ENCODE measurements at regions not wholly inside any gene's neighbourhood (a gene's known extent, or its start where the extent isn't known, plus 50 kb on each side); places are given as distances from the start of the nearest gene placed in this dataset.
A peak's percentile ranks its signal among the peaks of the same experiment; 100 is the strongest.

DNA sequence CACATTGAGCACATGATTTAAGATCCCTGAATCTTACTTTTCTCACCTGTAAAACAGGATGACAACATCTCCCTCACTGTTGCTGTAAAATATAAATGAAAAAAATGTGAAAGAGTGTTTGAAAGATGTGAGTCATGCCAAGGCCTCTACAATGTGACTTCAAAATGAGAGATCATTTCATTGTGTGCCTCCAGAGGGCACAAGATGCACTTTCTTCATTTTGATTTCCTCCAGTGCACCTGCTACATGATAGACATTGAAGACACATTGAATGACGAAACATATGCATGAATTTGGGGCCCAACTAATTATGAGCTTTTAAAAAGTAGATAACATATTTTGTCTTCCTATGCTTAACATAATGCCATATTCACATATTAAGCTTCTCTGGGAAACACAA, 170.3 kb downstream of the MOBP start:
- Histone ChIP-seq H3K9me2 (ENCODE audit: insufficient read depth) (no peaks in the 10 kb centered on the region), H3K9ac (no peak overlapping the region), H3K4me2 (ENCODE audit: unreplicated experiment) (no peak overlapping the region), H3K79me2 (ENCODE audit: insufficient read depth) (no peaks in the 10 kb centered on the region), H3K9me3 (ENCODE audit: low read depth) (no peaks in the 10 kb centered on the region), H3K27ac (no peak overlapping the region), H3F3A (ENCODE audit: insufficient read depth) (peaks cover 12% of the 10 kb centered on the region), H2AFZ (no peak overlapping the region), H3K4me1 (ENCODE audit: insufficient read depth) (peaks cover 28% of the 10 kb centered on the region), H3K36me3 (ENCODE audit: low read depth) (no peaks in the 10 kb centered on the region), H3K27me3 (replicated peaks; ENCODE audit: insufficient read depth) (no peaks in the 10 kb centered on the region), H4K20me1 (ENCODE audit: insufficient read depth) (no peaks in the 10 kb centered on the region), H3K4me3 (no peak overlapping the region)
- in situ Hi-C loops (cut with MboI): no loop called here
- DNase-seq: peak; percentile 77
- TF ChIP-seq EZH2phosphoT487 (IDR thresholded peaks at IDR 0.05; ENCODE audit: insufficient read depth, low read depth) (no peak), EZH2 (IDR thresholded peaks at IDR 0.05; ENCODE audit: insufficient read depth, poor library complexity, severe bottlenecking) (no peak)
- 77 to 91% methylated on average over 1 of the region's 1 CpG for WGBS, 2 experiments (ENCODE audit: low coverage in 1 of 2, low lambda C conversion rate in 2 of 2, missing lambda C conversion rate in 2 of 2)

DNA sequence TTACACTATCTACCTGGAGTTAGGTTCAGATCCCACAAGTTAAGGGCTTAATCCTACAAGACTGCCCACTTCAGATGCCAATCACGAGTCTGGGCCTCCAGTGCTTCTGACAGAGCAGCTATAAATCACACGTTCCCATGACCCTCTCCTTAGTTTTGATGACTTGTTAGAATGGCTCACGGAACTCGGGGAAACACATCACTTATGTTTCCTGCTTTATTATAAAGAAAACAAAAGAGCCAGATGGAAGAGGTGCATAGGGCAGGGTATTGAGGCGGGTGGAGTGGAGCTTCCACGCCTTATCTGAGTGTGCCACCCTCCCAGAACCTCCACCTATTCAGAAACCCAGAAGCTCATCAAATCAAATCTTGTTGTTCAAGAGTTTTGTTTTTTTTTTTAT, 170.8 kb downstream of the MOBP start:
- Histone ChIP-seq H3K9ac (no peak overlapping the region), H3K4me3 (no peak overlapping the region), H3F3A (ENCODE audit: insufficient read depth) (peaks cover 15% of the 10 kb centered on the region), H3K27ac (no peak overlapping the region), H3K4me2 (ENCODE audit: unreplicated experiment) (no peak overlapping the region), H3K79me2 (ENCODE audit: insufficient read depth) (no peaks in the 10 kb centered on the region), H3K27me3 (replicated peaks; ENCODE audit: insufficient read depth) (no peaks in the 10 kb centered on the region), H2AFZ (no peak overlapping the region), H3K9me2 (ENCODE audit: insufficient read depth) (no peaks in the 10 kb centered on the region), H3K4me1 (ENCODE audit: insufficient read depth) (peaks cover 32% of the 10 kb centered on the region), H3K9me3 (ENCODE audit: low read depth) (no peaks in the 10 kb centered on the region), H3K36me3 (ENCODE audit: low read depth) (no peaks in the 10 kb centered on the region), H4K20me1 (ENCODE audit: insufficient read depth) (no peaks in the 10 kb centered on the region)
- DNase-seq: no peak
- in situ Hi-C loops (cut with MboI): no loop called here
- no peak for TF ChIP-seq EZH2phosphoT487 (IDR thresholded peaks at IDR 0.05; ENCODE audit: insufficient read depth, low read depth)
- TF ChIP-seq EZH2 (IDR thresholded peaks at IDR 0.05; ENCODE audit: insufficient read depth, poor library complexity, severe bottlenecking): no peak
- WGBS, 2 experiments (ENCODE audit: low coverage in 1 of 2, low lambda C conversion rate in 2 of 2, missing lambda C conversion rate in 2 of 2): 92 to 94% methylated on average over 6 of the region's 6 CpGs

DNA sequence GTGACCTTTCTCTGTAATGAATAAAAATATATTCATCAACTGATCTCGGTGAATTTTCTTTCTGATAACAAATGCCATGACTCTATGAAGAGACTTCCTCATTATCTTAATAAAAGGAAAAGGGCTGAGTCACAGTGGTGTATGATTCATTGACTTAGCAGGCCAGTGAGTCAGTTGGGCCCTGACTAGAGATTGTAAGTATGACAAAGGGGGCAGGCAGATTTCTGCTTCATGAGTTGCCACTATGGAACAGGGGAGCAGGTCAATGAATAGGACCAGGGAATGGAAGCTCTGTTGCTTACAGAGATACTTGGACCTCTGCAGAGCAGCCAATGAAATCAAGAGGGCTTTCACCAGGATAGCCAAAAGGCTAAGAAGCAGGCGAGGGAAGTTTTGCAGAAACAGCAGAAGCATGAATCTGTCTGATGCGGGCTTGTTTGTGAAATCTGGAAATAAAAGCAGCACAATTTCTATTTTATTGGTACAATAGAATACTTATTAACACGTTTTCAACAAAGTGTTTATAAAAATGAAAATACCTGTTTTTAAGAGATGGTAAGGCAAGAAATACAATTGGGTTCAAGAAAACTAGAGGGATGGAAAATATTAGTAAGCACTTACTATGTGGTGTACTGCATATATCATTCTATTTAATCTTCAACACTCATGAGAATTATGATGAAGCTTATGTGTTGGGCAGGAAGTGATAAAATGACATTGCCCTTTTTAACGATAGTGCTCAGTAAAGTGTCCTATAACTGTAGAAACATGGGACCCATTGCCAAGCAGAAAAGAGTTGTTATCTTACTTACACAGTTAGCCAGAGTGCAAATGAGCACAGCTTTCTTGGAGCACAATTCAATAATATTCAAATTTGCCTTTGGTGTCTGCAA, 169.8 kb upstream of the MYRIP start:
- H4K20me1 ChIP-seq (ENCODE audit: insufficient read depth): no peaks in the 10 kb centered on the region
- H3K9ac ChIP-seq: no peak overlapping the region
- no peaks in the 10 kb centered on the region for H3K9me3 ChIP-seq (ENCODE audit: low read depth)
- H3F3A ChIP-seq (ENCODE audit: insufficient read depth): peaks cover 26% of the 10 kb centered on the region
- no peaks in the 10 kb centered on the region for H3K36me3 ChIP-seq (ENCODE audit: low read depth)
- H3K9me2 ChIP-seq (ENCODE audit: insufficient read depth): no peaks in the 10 kb centered on the region
- peak overlapping the region; percentile 66 for H3K4me2 ChIP-seq (ENCODE audit: unreplicated experiment)
- H3K79me2 ChIP-seq (ENCODE audit: insufficient read depth): no peaks in the 10 kb centered on the region
- DNase-seq: peak; percentile 99
- TF ChIP-seq EZH2phosphoT487 (IDR thresholded peaks at IDR 0.05; ENCODE audit: insufficient read depth, low read depth) (no peak), EZH2 (IDR thresholded peaks at IDR 0.05; ENCODE audit: insufficient read depth, poor library complexity, severe bottlenecking) (no peak)
- H3K4me3 ChIP-seq: peak overlapping the region; percentile 29; the same call in 1 of the 2 replicates
- H2AFZ ChIP-seq: no peak overlapping the region
- H3K27me3 ChIP-seq (replicated peaks; ENCODE audit: insufficient read depth): no peaks in the 10 kb centered on the region
- H3K4me1 ChIP-seq (ENCODE audit: insufficient read depth): peaks cover 43% of the 10 kb centered on the region
- WGBS, 2 experiments (ENCODE audit: low coverage in 1 of 2, low lambda C conversion rate in 2 of 2, missing lambda C conversion rate in 2 of 2): 44 to 45% methylated on average over 5 of the region's 5 CpGs
- in situ Hi-C loops (cut with MboI): no loop called here
- peak overlapping the region; percentile 46 for H3K27ac ChIP-seq

DNA sequence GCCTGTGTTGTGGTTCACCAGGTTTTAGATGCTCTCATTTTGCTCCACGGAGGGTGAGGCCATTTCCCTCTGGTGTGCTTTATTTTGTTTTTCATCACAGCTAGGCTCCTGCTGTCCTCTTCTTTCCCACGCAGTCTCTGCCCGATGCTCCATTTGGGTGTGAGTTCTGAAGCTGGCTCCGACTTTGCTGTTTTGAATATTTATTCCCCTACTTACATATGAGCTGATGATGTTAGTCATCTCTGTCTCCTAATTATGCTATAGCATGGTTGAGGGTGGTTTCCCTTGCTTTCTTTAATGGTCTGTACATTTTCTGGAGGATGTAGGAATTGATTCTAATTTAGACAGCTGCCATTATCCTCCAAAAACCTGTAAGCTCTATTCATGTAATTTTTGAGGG, 168.1 kb upstream of the MYRIP start:
- no peaks in the 10 kb centered on the region for H3K9me3 ChIP-seq (ENCODE audit: low read depth)
- no peak overlapping the region for H2AFZ ChIP-seq
- no peak overlapping the region for H3K9ac ChIP-seq
- in situ Hi-C loops (cut with MboI): no loop called here
- no peaks in the 10 kb centered on the region for H3K79me2 ChIP-seq (ENCODE audit: insufficient read depth)
- TF ChIP-seq EZH2phosphoT487 (IDR thresholded peaks at IDR 0.05; ENCODE audit: insufficient read depth, low read depth): no peak
- TF ChIP-seq EZH2 (IDR thresholded peaks at IDR 0.05; ENCODE audit: insufficient read depth, poor library complexity, severe bottlenecking): no peak
- H3K27ac ChIP-seq: no peak overlapping the region
- H3K4me3 ChIP-seq: no peak overlapping the region
- H3K4me1 ChIP-seq (ENCODE audit: insufficient read depth): peaks cover 47% of the 10 kb centered on the region
- H4K20me1 ChIP-seq (ENCODE audit: insufficient read depth): no peaks in the 10 kb centered on the region
- H3K4me2 ChIP-seq (ENCODE audit: unreplicated experiment): no peak overlapping the region
- no peaks in the 10 kb centered on the region for H3K36me3 ChIP-seq (ENCODE audit: low read depth)
- H3K27me3 ChIP-seq (replicated peaks; ENCODE audit: insufficient read depth): no peaks in the 10 kb centered on the region
- H3F3A ChIP-seq (ENCODE audit: insufficient read depth): peaks cover 32% of the 10 kb centered on the region
- H3K9me2 ChIP-seq (ENCODE audit: insufficient read depth): no peaks in the 10 kb centered on the region
- WGBS, 2 experiments (ENCODE audit: low coverage in 1 of 2, low lambda C conversion rate in 2 of 2, missing lambda C conversion rate in 2 of 2): 94 to 96% methylated on average over 4 of the region's 4 CpGs
- no peak for DNase-seq
